GM10248 (cell line): ENCODE measurements at regions not wholly inside any gene's neighbourhood (a gene's known extent, or its start where the extent isn't known, plus 50 kb on each side); places are given as distances from the start of the nearest gene placed in this dataset.

Experiments used
- CTCF ChIA-PET: fragments of 300-600 bp; sonication (Branson Sonifier 250); formaldehyde crosslinking; extraction: SDS; loops from one replicate; lab custom pipeline; 2021; ENCODE audit warnings: antibody characterized with exemption; lab: Yijun Ruan, JAX
- POLR2A ChIA-PET: fragments of 350-650 bp; sonication (Branson Sonifier 250); formaldehyde crosslinking; extraction: SDS; loops from one replicate; lab custom pipeline; 2020; ENCODE audit warnings: antibody characterized with exemption; lab: Yijun Ruan, JAX
- DNase-seq: peaks from one replicate; pipeline ENCODE4 v3.0.0; 2012; ENCODE audit errors: extremely low spot score
- CTCF ChIP-seq: IDR thresholded peaks from 2 replicates; pipeline ENCODE4 v1.5.1; 2012; ENCODE audit warnings: mild to moderate bottlenecking, low read depth; ENCODE audit errors: extremely low read depth, missing control alignments, control extremely low read depth

- CTCF ChIA-PET = no interaction called here
- POLR2A ChIA-PET = no interaction called here
- TF ChIP-seq CTCF = no peak
- DNase-seq = no peak
Observed at GRCh38 chr4:185904381-185904780, 92.4 kb upstream of the SORBS2 start.

- POLR2A ChIA-PET = no interaction called here
- no peak for TF ChIP-seq CTCF
- no peak for DNase-seq
- CTCF ChIA-PET = interaction anchor here (1.2 kb wide), 1 partner anchor 12 kb away, joined by 4 read pairs; no protein-coding TSS in a partner anchor
Observed at GRCh38 chr4:185909972-185910371, 98.0 kb upstream of the SORBS2 start.

- CTCF ChIA-PET = no interaction called here
- DNase-seq = no peak
- POLR2A ChIA-PET = no interaction called here
- TF ChIP-seq CTCF = no peak
Observed at GRCh38 chr4:185911556-185912064, 99.6 kb upstream of the SORBS2 start.

GRCh38 chr4:185912779-185913178 lies 100.8 kb upstream of the SORBS2 start:
- CTCF ChIA-PET = no interaction called here
- POLR2A ChIA-PET = no interaction called here
- TF ChIP-seq CTCF = no peak
- no peak for DNase-seq

- POLR2A ChIA-PET = no interaction called here
- no peak for TF ChIP-seq CTCF
- CTCF ChIA-PET = interaction anchor here (1.1 kb wide), 1 partner anchor 15 kb away, joined by 3 read pairs; no protein-coding TSS in a partner anchor
- DNase-seq = no peak
Observed at GRCh38 chr4:185914583-185915199, 102.7 kb upstream of the SORBS2 start.

- ChIA-PET POLR2A (no interaction called here), CTCF (no interaction called here)
- no peak for TF ChIP-seq CTCF
- DNase-seq = no peak
Observed at GRCh38 chr4:185915271-185915670, 103.3 kb upstream of the SORBS2 start.
